OCI-LY1 (cell line): ENCODE measurements at regions not wholly inside any gene's neighbourhood (a gene's known extent, or its start where the extent isn't known, plus 50 kb on each side); places are given as distances from the start of the nearest gene placed in this dataset.
"Not testable (repeated sequence)": the region's sequence is repeated elsewhere in the genome, so short reads cannot be mapped to it uniquely, and the experiment has no call there.

Experiments
- EZH2 ChIP-seq: fragments of 200-600 bp; sonication (generic), shearing (Covaris generic); IDR thresholded peaks from 2 replicates; pipeline ENCODE4 v1.8.0; 2017; ENCODE audit warnings: borderline replicate concordance, mixed run types, mild to moderate bottlenecking, antibody characterized with exemption, low read length, moderate library complexity, mixed read lengths
- TF ChIP-seq, protein P1 (sequence below): fragments of 200-600 bp; sonication (generic), shearing (Covaris generic); IDR thresholded peaks from 2 replicates; pipeline ENCODE4 v1.5.1; 2017; ENCODE audit warnings: mild to moderate bottlenecking, antibody characterized with exemption, low read length, moderate library complexity, mixed read lengths

- TF ChIP-seq, protein P1, sequence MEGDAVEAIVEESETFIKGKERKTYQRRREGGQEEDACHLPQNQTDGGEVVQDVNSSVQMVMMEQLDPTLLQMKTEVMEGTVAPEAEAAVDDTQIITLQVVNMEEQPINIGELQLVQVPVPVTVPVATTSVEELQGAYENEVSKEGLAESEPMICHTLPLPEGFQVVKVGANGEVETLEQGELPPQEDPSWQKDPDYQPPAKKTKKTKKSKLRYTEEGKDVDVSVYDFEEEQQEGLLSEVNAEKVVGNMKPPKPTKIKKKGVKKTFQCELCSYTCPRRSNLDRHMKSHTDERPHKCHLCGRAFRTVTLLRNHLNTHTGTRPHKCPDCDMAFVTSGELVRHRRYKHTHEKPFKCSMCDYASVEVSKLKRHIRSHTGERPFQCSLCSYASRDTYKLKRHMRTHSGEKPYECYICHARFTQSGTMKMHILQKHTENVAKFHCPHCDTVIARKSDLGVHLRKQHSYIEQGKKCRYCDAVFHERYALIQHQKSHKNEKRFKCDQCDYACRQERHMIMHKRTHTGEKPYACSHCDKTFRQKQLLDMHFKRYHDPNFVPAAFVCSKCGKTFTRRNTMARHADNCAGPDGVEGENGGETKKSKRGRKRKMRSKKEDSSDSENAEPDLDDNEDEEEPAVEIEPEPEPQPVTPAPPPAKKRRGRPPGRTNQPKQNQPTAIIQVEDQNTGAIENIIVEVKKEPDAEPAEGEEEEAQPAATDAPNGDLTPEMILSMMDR = not testable (repeated sequence)
- TF ChIP-seq EZH2 = not testable (repeated sequence)
Observed at GRCh38 chr3:90202931-90203330, 1095.5 kb downstream of the EPHA3 start.
